Neuronal stem cell (in vitro differentiated cells): ENCODE measurements at regions not wholly inside any gene's neighbourhood (a gene's known extent, or its start where the extent isn't known, plus 50 kb on each side); places are given as distances from the start of the nearest gene placed in this dataset.
"Not testable (repeated sequence)": the region's sequence is repeated elsewhere in the genome, so short reads cannot be mapped to it uniquely, and the experiment has no call there.

Source experiments
- DNase-seq: peaks from one replicate; pipeline ENCODE4 v3.0.0-alpha.2; 2013; ENCODE audit warnings: low spot score
- H2AFZ ChIP-seq: one replicate; pipeline ENCODE4 v1.6.1; 2013; ENCODE audit warnings: mild to moderate bottlenecking, low read length, inconsistent platforms
- H2AK5ac ChIP-seq: 2 replicates; pipeline ENCODE4 v1.6.1; 2013; ENCODE audit warnings: low read depth, mild to moderate bottlenecking, inconsistent platforms, low read length, moderate library complexity, mixed read lengths
- H2BK120ac ChIP-seq: 2 replicates; pipeline ENCODE4 v1.6.1; 2013; ENCODE audit warnings: low read depth, mild to moderate bottlenecking, inconsistent platforms, low read length, moderate library complexity, mixed read lengths
- H2BK12ac ChIP-seq: one replicate; pipeline ENCODE4 v1.6.1; 2013; ENCODE audit warnings: low read length, inconsistent platforms
- H2BK15ac ChIP-seq: 2 replicates; pipeline ENCODE4 v1.6.1; 2013; ENCODE audit warnings: mild to moderate bottlenecking, low read length, inconsistent platforms, mixed read lengths
- H2BK5ac ChIP-seq: one replicate; pipeline ENCODE4 v1.6.1; 2013; ENCODE audit warnings: inconsistent platforms, mild to moderate bottlenecking, low read length, moderate library complexity
- H3K14ac ChIP-seq: one replicate; pipeline ENCODE4 v1.6.1; 2013; ENCODE audit warnings: low read length, inconsistent platforms
- H3K18ac ChIP-seq: 2 replicates; pipeline ENCODE4 v1.6.1; 2013; ENCODE audit warnings: low read length, inconsistent platforms
- H3K23ac ChIP-seq: 2 replicates; pipeline ENCODE4 v1.6.1; 2013; ENCODE audit warnings: low read depth, mild to moderate bottlenecking, mixed read lengths, low read length, inconsistent platforms; ENCODE audit not compliant: poor library complexity
- H3K27ac ChIP-seq: replicated peaks from 3 replicates; pipeline ENCODE4 v1.5.1; 2013; ENCODE audit warnings: low read length, inconsistent platforms
- H3K27me3 ChIP-seq, 3 experiments: 2 replicates each; pipeline ENCODE4 v1.6.1; 2013; ENCODE audit warnings: low read length in 3 of 3, mild to moderate bottlenecking in 2 of 3, inconsistent platforms in 1 of 3, low read depth in 1 of 3, mixed read lengths in 1 of 3, moderate library complexity in 1 of 3; ENCODE audit not compliant: control insufficient read depth in 3 of 3, insufficient read depth in 3 of 3
- H3K36me3 ChIP-seq, 2 donors: replicated peaks in 1 of 2; 2 replicates each; pipeline ENCODE4 v1.6.1; 2013; ENCODE audit warnings: low read length in 2 of 2; ENCODE audit not compliant: control insufficient read depth in 2 of 2, insufficient read depth in 2 of 2
- H3K4ac ChIP-seq: 2 replicates; pipeline ENCODE4 v1.6.1; 2013; ENCODE audit warnings: inconsistent platforms, mild to moderate bottlenecking, low read length, moderate library complexity
- H3K4me1 ChIP-seq, 2 donors: 1 replicate in 1 of 2; 2 replicates in 1 of 2; pipeline ENCODE4 v1.6.1; 2013; ENCODE audit warnings: low read length in 2 of 2, low read depth in 1 of 2; ENCODE audit not compliant: control insufficient read depth in 2 of 2, insufficient read depth in 1 of 2
- H3K4me2 ChIP-seq: one replicate; pipeline ENCODE4 v1.6.1; 2013; ENCODE audit warnings: mild to moderate bottlenecking, low read length, inconsistent platforms; ENCODE audit not compliant: insufficient read depth, poor library complexity, severe bottlenecking
- H3K4me3 ChIP-seq, 2 donors: 2 replicates each; pipeline ENCODE4 v1.5.1; 2013; ENCODE audit warnings: low read length in 2 of 2, mild to moderate bottlenecking in 2 of 2, inconsistent platforms in 1 of 2, moderate library complexity in 1 of 2
- H3K79me1 ChIP-seq: one replicate; pipeline ENCODE4 v1.6.1; 2013; ENCODE audit warnings: low read depth, mild to moderate bottlenecking, inconsistent platforms, low read length, moderate library complexity
- H3K9ac ChIP-seq: one replicate; pipeline ENCODE4 v1.6.1; 2013; ENCODE audit warnings: mild to moderate bottlenecking, low read depth, low read length, inconsistent platforms; ENCODE audit not compliant: poor library complexity
- H3K9me3 ChIP-seq, 2 donors: replicated peaks in 1 of 2; 2 replicates each; pipeline versions ENCODE3 to v1.6.1; 2013; ENCODE audit warnings: low read length in 2 of 2, mild to moderate bottlenecking in 2 of 2, inconsistent platforms in 1 of 2, low read depth in 1 of 2, mixed read lengths in 1 of 2, moderate library complexity in 1 of 2; ENCODE audit not compliant: control insufficient read depth in 2 of 2, insufficient read depth in 1 of 2
- H4K8ac ChIP-seq: one replicate; pipeline ENCODE4 v1.6.1; 2013; ENCODE audit warnings: low read depth, mild to moderate bottlenecking, inconsistent platforms, low read length, moderate library complexity
- H4K91ac ChIP-seq: one replicate; pipeline ENCODE4 v1.6.1; 2013; ENCODE audit warnings: low read length, low read depth, mild to moderate bottlenecking, inconsistent platforms; ENCODE audit not compliant: poor library complexity
- WGBS, 2 donors: extraction: QIAGEN DNeasy Blood & Tissue Kit; methylation state at CpG; one replicate each; pipeline ENCODE4 v1.1.7; 2013; ENCODE audit warnings: missing lambda C conversion rate in 2 of 2, mixed read lengths in 1 of 2; ENCODE audit not compliant: insufficient read length in 2 of 2, insufficient replicate concordance in 1 of 2; ENCODE audit errors: extremely low coverage in 2 of 2; 5-methylcytosine and 5-hydroxymethylcytosine counted together

- not testable (repeated sequence) for H3K4me3 ChIP-seq, H4K8ac ChIP-seq, H4K91ac ChIP-seq, H2AK5ac ChIP-seq, H3K4me2 ChIP-seq, H2BK5ac ChIP-seq, H3K36me3 ChIP-seq, H3K27ac ChIP-seq, H3K4ac ChIP-seq, H3K9ac ChIP-seq, DNase-seq, H2BK12ac ChIP-seq, H2BK15ac ChIP-seq, H3K27me3 ChIP-seq, H3K14ac ChIP-seq, H2AFZ ChIP-seq, H3K4me1 ChIP-seq, H3K23ac ChIP-seq, H3K9me3 ChIP-seq, H3K79me1 ChIP-seq, H2BK120ac ChIP-seq, H3K18ac ChIP-seq
- no CpG with 5 or more reads among the region's 3 CpGs for WGBS, 2 donors
Measured at GRCh38 chr5:103858367-103858766, 295.8 kb upstream of the NUDT12 start.

GRCh38 chr5:103851091-103851490 lies 288.5 kb upstream of the NUDT12 start:
- no peak overlapping the region for H2AFZ ChIP-seq
- no peak overlapping the region for H4K91ac ChIP-seq
- H3K14ac ChIP-seq: no peak overlapping the region
- no peaks in the 10 kb centered on the region for H3K36me3 ChIP-seq
- no peaks in the 10 kb centered on the region for H3K79me1 ChIP-seq
- no peak overlapping the region for H3K18ac ChIP-seq
- H3K9ac ChIP-seq: no peak overlapping the region
- H2BK12ac ChIP-seq: no peak overlapping the region
- no peak overlapping the region for H3K4me2 ChIP-seq
- H2AK5ac ChIP-seq: no peak overlapping the region
- no peaks in the 10 kb centered on the region for H3K27me3 ChIP-seq
- H3K4me3 ChIP-seq: no peak overlapping the region
- H3K9me3 ChIP-seq: no peaks in the 10 kb centered on the region
- no peak overlapping the region for H3K4ac ChIP-seq
- no peak overlapping the region for H2BK15ac ChIP-seq
- H2BK5ac ChIP-seq: no peak overlapping the region
- DNase-seq: no peak
- H2BK120ac ChIP-seq: no peak overlapping the region
- WGBS, 2 donors: no CpG with 5 or more reads among the region's 1 CpG
- no peak overlapping the region for H4K8ac ChIP-seq
- H3K4me1 ChIP-seq: no peaks in the 10 kb centered on the region
- H3K27ac ChIP-seq: no peak overlapping the region
- H3K23ac ChIP-seq: no peak overlapping the region

GRCh38 chr5:103849934-103850333 lies 287.3 kb upstream of the NUDT12 start:
- Histone ChIP-seq H3K4ac (no peak overlapping the region), H2BK5ac (no peak overlapping the region), H3K27ac (no peak overlapping the region), H3K23ac (no peak overlapping the region), H3K4me1 (no peaks in the 10 kb centered on the region), H3K9me3 (no peaks in the 10 kb centered on the region), H2AK5ac (no peak overlapping the region), H3K4me2 (no peak overlapping the region), H2BK15ac (no peak overlapping the region), H2BK12ac (no peak overlapping the region), H3K79me1 (no peaks in the 10 kb centered on the region), H4K8ac (no peak overlapping the region), H2AFZ (no peak overlapping the region), H3K18ac (no peak overlapping the region), H3K4me3 (no peak overlapping the region), H2BK120ac (no peak overlapping the region), H4K91ac (no peak overlapping the region), H3K36me3 (no peaks in the 10 kb centered on the region), H3K27me3 (no peaks in the 10 kb centered on the region), H3K14ac (no peak overlapping the region), H3K9ac (no peak overlapping the region)
- WGBS, 2 donors: no CpG with 5 or more reads among the region's 3 CpGs
- DNase-seq: no peak

GRCh38 chr5:103847060-103847459 lies 284.5 kb upstream of the NUDT12 start:
- Histone ChIP-seq H2BK5ac (no peak overlapping the region), H3K14ac (no peak overlapping the region), H2BK12ac (no peak overlapping the region), H3K9ac (no peak overlapping the region), H4K91ac (no peak overlapping the region), H2BK120ac (no peak overlapping the region), H3K79me1 (no peaks in the 10 kb centered on the region), H3K4ac (no peak overlapping the region), H2BK15ac (no peak overlapping the region), H3K4me1 (no peaks in the 10 kb centered on the region), H2AK5ac (no peak overlapping the region), H3K27me3 (no peaks in the 10 kb centered on the region), H3K18ac (no peak overlapping the region), H3K23ac (no peak overlapping the region), H3K4me2 (no peak overlapping the region), H3K36me3 (no peaks in the 10 kb centered on the region), H2AFZ (no peak overlapping the region), H3K4me3 (no peak overlapping the region), H3K27ac (no peak overlapping the region), H4K8ac (no peak overlapping the region), H3K9me3 (no peaks in the 10 kb centered on the region)
- no CpG with 5 or more reads among the region's 3 CpGs for WGBS, 2 donors
- DNase-seq: no peak
